ENCODE measurements at regions not wholly inside any gene's neighbourhood (a gene's known extent, or its start where the extent isn't known, plus 50 kb on each side); places are given as distances from the start of the nearest gene placed in this dataset.

DNA sequence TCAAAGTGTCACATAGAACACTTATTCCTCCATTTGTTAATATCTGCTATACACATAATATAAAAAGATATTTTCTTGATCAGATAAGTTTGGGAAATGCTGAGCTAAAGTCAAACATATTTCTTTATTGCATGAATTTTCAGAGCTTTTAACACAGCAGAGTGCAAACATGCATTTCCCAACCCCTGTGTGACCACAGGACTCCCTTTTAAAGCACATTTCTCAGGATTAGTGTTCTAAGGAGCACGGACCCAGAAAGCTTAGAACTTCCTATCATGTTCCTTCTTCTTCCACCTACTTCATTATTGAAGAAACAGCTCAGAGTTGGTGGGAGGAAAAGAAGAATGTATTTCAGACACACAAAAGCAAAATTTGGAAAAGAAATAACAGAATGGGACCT, 109.1 kb upstream of the CDC42BPA start:
- TF ChIP-seq CTCF (conservative IDR thresholded peaks at IDR 0.05; ENCODE audit: low read depth, low read length), result no peak
- DNase-seq (ENCODE audit: low read depth), result no peak

DNA sequence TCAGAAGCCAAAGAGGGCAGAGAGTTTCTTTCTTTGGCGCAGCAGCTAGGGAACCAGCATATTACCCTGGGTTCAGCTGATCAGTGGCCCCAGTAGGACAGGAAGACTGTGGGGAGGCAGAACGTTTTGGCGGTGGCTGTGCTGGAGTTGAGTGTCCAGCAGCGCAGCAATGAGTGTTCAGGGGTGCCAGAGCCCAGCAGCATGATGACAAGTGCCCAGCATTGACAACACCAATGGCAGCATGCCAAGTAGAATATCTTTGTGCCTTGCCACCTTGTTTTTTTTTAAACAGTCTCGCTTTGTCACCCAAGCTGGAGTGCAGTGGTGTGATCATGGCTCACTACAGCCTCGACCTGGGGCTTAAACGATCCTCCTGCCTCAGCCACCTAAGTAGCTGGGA, 106.7 kb upstream of the CDC42BPA start:
- no peak for DNase-seq (ENCODE audit: low read depth)
- no peak for TF ChIP-seq CTCF (conservative IDR thresholded peaks at IDR 0.05; ENCODE audit: low read depth, low read length)
- H3K4me3 ChIP-seq (ENCODE audit: low read length), result no peak overlapping the region

More for the DNA sequence above, 109.1 kb upstream of the CDC42BPA start:
- no peak overlapping the region for H3K4me3 ChIP-seq (ENCODE audit: low read length)

DNA sequence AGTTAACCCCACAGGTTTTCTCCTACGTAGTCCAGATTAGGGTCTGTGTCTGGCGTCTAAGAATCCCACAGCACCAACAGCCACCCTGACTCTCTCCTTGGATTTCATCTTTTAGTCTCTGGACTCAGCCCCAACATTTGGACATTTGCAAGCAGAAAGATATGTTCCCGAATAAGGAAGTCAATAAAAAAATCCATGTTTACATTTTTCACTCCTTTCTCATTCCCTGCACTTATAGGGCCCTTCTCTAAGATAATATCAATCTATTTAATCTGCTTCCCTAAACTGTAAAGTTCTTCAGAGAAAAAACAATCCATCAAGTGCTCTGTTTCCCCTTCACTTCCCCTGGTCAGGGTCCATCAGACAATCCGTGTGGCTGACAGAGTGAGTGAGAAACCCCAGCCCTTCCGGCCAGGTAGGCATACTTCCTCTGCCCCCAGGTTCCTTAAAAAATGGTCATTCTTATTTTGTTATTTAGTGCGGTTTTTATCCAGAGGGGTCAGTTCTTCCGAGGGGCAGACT, 105.9 kb upstream of the CDC42BPA start:
- DNase-seq (ENCODE audit: low read depth), result no peak
- TF ChIP-seq CTCF (conservative IDR thresholded peaks at IDR 0.05; ENCODE audit: low read depth, low read length), result no peak
- H3K4me3 ChIP-seq (ENCODE audit: low read length), result no peak overlapping the region

GRCh38 chr1:227422581-227422980, 104.3 kb upstream of the CDC42BPA start:
- no peak for TF ChIP-seq CTCF (conservative IDR thresholded peaks at IDR 0.05; ENCODE audit: low read depth, low read length)
- H3K4me3 ChIP-seq (ENCODE audit: low read length), result no peak overlapping the region
- DNase-seq (ENCODE audit: low read depth), result no peak

DNA sequence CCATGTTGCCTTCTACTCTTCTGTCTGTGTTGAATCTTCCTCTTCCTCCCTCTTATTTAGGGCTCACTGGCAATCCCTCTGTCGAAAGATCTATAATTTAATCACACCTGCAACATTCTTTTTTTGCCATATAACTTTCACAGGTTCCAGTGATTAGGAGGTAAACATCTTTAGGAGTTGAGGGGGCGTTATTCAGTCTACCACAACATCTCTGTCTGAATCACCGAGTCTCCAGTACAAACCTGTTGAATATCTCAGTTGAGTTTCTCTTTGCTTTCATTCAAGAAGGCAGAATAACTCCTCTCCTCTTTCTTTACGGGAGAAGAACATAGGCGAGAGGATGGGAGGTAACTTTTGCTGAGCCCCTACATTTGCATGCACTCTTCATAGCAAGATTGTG, 101.9 kb upstream of the CDC42BPA start:
- no peak for TF ChIP-seq CTCF (conservative IDR thresholded peaks at IDR 0.05; ENCODE audit: low read depth, low read length)
- DNase-seq (ENCODE audit: low read depth), result no peak
- H3K4me3 ChIP-seq (ENCODE audit: low read length), result no peak overlapping the region

DNA sequence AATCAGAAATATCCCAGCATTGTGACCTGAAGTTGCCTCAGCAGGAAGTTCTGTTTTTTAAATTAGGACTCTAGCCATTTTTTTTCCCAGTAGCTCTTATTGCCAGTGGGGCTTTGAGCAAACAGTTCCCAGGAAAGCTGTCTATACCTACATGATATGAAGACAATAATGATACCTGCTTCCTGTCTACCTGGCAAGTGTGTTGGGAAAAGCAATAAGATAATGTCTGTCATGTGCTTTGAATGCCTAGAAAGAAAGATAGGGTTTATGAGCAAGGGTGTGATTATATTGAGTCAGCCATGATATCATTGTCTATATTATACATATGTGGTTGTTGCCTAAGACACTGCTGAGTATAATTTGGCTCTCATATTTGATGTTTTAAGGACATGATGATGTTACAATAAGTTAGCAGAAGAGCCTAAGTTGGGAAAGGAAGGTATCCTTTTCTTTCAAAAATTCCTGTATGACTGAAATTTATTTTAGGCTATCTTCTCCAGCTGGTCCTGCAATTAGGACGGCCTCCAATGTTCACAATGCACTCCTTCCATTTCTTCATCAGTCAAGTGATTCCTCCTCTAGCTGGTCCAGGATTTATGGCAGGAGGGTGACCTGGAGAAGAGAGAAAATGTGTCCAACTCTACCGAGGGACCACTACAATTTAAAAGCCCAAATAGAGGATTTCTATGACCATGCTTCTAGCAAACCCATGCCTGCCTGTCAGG, 99.6 kb upstream of the CDC42BPA start:
- no peak for DNase-seq (ENCODE audit: low read depth)
- TF ChIP-seq CTCF (conservative IDR thresholded peaks at IDR 0.05; ENCODE audit: low read depth, low read length), result no peak

DNA sequence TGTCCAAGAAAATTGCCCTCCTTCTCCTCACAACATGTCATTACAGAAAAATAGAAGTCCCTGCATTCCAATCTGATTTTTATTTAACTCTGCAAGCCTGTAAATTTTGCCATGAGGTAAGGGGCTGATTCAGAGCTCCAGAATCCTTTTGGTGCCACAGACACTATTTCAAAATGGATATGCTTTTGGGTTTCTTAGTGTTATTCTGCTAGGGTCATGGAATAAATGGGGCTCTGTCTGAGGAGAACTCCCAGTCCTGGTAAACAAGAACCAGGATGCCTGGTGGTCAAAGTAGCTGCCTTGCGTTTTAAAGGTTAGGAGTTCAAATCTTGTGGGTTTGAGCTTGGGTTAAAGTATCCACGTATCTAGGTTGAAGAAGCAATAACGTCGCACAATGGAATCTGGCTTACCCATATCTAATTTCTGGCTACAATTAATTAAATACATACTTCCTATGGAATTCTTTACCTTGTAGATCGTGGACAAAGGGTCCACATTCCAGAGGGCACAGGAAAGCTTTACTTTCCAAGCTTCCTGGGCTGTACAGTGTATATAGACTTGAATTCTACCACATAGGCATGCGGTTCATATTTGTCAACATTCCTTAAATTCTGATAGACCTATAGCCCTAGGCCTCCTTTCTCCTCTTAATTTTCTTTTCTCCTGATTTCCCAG, 98.0 kb upstream of the CDC42BPA start:
- TF ChIP-seq CTCF (conservative IDR thresholded peaks at IDR 0.05; ENCODE audit: low read depth, low read length), result no peak
- H3K4me3 ChIP-seq (ENCODE audit: low read length), result no peak overlapping the region
- no peak for DNase-seq (ENCODE audit: low read depth)

More for the DNA sequence above, 99.6 kb upstream of the CDC42BPA start:
- no peak overlapping the region for H3K4me3 ChIP-seq (ENCODE audit: low read length)
